ENCODE measurements at regions not wholly inside any gene's neighbourhood (a gene's known extent, or its start where the extent isn't known, plus 50 kb on each side); places are given as distances from the start of the nearest gene placed in this dataset.

DNA sequence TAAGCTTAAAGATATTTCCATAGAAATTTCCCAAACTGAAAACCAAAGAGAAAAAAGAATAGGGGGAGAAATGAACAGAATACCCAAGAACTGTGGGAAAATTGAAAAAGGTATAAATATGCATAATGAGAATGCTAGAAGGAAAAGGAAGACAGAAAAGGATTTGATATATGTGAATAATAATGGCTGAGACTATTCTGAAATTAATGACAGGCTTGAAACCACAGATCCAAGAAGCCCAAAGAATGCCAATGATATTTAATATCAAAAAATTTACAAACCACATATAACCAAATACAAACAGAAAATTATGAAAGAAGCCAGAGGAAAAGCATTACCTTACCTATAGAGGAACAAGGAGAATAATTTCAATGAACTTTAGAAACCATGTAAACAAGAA is 153.0 kb downstream of the ANXA2 start:
- TF ChIP-seq POLR2AphosphoS5 (IDR thresholded peaks at IDR 0.05) (no peak), CTCF (IDR thresholded peaks at IDR 0.05) (no peak), EP300 (IDR thresholded peaks at IDR 0.05) (no peak), POLR2A (IDR thresholded peaks at IDR 0.05) (no peak)

All from sigmoid colon (tissue), 4 donors.